Coronary artery (tissue), 2 donors: ENCODE measurements at regions not wholly inside any gene's neighbourhood (a gene's known extent, or its start where the extent isn't known, plus 50 kb on each side); places are given as distances from the start of the nearest gene placed in this dataset.

Source experiments
- DNase-seq: peaks from one replicate; pipeline ENCODE4 v3.0.0-alpha.2; 2017; ENCODE audit warnings: low spot score
- H3K27ac ChIP-seq, 2 donors: fragments of 200-600 bp; sonication (generic); one replicate each; pipeline ENCODE4 v1.5.1; 2016 to 2019
- H3K4me3 ChIP-seq: fragments of 200-600 bp; sonication (generic); 2 replicates; pipeline ENCODE4 v1.5.1; 2016; ENCODE audit warnings: mild to moderate bottlenecking, moderate library complexity
- TF ChIP-seq, protein P1 (sequence below): fragments of 200-600 bp; sonication (generic); IDR thresholded peaks from one replicate; pipeline ENCODE4 v1.5.1; 2019; ENCODE audit warnings: antibody characterized with exemption

DNA sequence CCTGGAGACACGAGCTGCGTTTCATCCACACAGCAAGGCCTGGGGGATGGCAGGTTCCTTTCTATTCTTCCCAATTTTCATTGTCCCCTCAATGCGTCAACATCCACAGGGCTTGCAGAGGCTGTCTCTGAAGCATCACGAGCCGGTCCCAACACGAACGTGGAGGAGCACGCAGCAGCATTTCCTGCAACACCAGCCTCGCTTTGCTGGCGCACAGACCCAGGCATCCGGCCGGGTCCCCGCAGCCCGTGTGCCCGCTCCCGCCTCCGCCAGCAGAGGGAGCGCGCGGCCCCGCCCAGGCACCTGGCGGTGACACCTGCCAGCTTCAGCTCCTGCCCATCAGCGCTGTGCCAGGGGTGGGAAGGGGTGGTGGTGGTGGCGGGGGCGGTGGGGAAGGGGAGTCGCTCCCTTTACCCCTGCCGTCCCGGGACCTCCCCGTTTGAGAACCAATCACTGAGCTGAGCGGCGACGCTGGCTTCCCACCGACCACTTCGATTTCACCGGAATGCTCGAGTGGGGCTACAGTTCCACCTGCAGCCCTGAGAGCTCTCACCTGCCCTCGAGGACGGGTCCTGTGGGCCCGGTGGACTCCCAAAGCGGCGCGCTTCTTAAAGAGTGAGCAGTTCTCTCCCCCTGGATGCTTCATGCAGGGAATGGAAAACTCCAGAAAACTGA is 464.5 kb downstream of the ICE1 start:
- TF ChIP-seq, protein P1, sequence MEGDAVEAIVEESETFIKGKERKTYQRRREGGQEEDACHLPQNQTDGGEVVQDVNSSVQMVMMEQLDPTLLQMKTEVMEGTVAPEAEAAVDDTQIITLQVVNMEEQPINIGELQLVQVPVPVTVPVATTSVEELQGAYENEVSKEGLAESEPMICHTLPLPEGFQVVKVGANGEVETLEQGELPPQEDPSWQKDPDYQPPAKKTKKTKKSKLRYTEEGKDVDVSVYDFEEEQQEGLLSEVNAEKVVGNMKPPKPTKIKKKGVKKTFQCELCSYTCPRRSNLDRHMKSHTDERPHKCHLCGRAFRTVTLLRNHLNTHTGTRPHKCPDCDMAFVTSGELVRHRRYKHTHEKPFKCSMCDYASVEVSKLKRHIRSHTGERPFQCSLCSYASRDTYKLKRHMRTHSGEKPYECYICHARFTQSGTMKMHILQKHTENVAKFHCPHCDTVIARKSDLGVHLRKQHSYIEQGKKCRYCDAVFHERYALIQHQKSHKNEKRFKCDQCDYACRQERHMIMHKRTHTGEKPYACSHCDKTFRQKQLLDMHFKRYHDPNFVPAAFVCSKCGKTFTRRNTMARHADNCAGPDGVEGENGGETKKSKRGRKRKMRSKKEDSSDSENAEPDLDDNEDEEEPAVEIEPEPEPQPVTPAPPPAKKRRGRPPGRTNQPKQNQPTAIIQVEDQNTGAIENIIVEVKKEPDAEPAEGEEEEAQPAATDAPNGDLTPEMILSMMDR, result no peak
- Histone ChIP-seq H3K27ac (no peak overlapping the region), H3K4me3 (no peak overlapping the region)
- DNase-seq, result no peak

DNA sequence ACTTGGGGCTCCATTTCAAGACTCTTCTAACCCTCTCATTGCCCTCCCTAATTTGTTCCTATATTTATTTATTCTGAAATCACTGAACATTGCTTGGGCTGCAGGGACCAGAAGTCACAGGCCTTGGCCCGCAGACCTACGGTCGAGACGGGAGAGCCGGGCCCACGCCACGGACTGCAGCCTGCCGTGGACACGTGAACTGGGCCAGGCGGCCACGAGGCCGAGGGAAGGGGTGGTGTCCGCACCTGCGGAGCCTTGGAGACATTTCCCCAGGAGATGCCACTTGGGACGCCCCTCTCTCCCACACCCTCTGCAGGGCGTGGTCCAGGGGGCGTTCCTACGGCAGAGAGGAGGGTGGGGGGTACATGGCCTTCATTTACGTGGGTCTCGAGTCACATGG is 463.9 kb downstream of the ICE1 start:
- Histone ChIP-seq H3K4me3 (no peak overlapping the region), H3K27ac (no peak overlapping the region)
- no peak for DNase-seq
- TF ChIP-seq, protein P1, result no peak

DNA sequence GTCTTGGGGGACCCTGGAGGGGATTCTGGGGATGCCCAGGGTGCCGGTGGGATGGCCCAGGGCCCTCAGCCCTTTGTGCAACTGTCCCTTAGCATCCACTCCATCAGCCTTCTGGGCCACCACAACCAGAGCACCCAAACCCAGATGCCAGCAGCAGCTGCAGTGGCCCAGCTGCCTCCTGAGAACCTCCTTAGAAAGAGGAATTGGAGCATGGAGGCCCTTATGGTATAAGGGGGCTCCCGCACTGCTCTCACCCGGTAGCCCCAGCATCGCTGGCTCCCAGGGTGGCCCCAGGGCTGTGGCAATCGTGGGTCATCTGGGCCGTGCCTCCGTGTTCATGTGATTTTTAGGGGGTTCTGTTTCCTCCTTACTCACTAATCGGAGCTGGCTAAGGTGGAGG is 463.3 kb downstream of the ICE1 start:
- no peak overlapping the region for H3K4me3 ChIP-seq
- TF ChIP-seq, protein P1, result no peak

DNA sequence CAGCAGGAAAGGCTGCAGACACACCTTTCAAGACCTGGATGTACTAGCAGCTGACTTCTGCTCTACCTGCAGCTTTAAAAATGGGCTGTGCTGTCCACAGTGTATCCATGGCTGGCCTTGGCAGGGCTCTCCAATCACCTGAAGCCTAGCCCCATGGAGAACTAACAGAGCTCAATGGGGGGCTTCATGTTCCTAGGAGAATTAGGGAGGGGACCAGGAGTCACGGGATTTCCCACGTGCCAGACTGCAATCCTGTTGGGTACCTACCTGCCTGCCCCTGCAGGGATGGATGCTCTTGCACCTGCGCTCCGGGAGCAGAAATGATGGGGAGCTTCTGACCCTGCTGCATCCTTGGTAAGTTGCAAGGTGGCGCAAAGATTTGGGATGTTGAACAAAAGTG is 462.1 kb downstream of the ICE1 start:
- DNase-seq, result no peak
- TF ChIP-seq, protein P1, result no peak
- Histone ChIP-seq H3K4me3 (no peak overlapping the region), H3K27ac (no peak overlapping the region)

More for the DNA sequence above, 463.3 kb downstream of the ICE1 start:
- no peak overlapping the region for H3K27ac ChIP-seq
- DNase-seq, result no peak

DNA sequence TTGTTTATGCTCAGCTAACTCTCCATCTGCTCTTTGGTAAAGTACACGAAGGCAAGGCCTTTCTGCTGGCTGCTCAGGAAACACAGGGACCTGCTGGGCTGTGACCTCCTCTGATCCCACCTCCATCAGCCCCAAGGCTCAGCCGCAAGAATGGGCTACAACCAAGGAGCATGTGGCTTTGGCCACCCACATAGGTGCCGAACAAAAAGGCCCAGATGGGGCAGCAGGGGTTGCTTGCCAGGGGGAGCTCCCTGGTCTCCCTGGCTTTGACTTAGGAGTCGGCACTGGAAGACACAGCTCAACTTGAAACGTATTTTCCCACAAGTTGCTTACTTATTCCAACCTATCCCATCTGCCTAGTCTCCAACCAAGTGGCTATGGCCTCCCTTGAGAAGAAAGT is 461.1 kb downstream of the ICE1 start:
- Histone ChIP-seq H3K27ac (no peak overlapping the region), H3K4me3 (no peak overlapping the region)
- DNase-seq, result no peak
- TF ChIP-seq, protein P1, result no peak

DNA sequence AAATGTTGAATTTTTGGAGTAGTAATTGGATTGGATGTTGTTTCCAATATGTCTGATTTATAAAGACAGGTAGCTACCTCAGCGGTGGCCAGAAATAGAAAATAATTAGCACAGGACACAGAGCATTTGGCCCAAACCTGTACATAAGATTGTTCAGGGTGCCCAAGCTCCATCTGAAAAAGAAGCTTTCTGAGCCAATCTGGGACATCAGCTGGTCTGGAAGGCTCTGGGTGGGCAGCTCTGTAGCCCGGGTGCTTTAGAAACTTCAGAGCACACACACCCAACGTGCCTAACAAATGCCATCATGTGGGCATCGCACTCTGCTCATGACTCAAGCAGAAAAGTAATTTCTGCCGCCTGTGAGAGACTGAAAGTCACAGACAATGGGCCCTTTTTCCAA is 460.7 kb downstream of the ICE1 start:
- Histone ChIP-seq H3K4me3 (no peak overlapping the region), H3K27ac (no peak overlapping the region)
- no peak for DNase-seq
- TF ChIP-seq, protein P1, result no peak

DNA sequence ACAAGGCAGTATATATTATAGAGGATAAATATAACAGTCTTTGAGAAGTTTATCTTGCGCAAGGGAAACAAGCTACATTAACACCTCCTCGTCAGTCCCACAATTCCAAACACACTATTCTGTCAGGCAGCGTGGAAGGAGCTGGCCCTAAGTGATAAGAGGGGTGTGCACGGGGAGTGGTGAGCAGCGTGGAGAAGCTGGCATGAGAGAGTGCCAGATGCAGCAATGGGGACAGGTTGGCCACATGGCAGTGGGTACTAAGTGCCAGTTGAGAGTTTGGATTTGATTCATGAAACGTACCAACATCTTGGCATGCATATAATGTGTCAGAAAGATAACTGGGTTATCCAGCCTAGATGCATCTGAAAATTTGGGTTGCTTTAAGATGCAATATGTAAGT is 460.2 kb downstream of the ICE1 start:
- Histone ChIP-seq H3K27ac (no peak overlapping the region), H3K4me3 (no peak overlapping the region)
- DNase-seq, result no peak
- TF ChIP-seq, protein P1, result no peak
